D721Med (cell line): ENCODE measurements at regions not wholly inside any gene's neighbourhood (a gene's known extent, or its start where the extent isn't known, plus 50 kb on each side); places are given as distances from the start of the nearest gene placed in this dataset.

Experiments used
- DNase-seq: peaks from one replicate; pipeline ENCODE4 v3.0.0; 2011; ENCODE audit warnings: low spot score; ENCODE audit not compliant: insufficient read length
- FAIRE-seq: peaks from 2 replicates; lab custom pipeline; 2011; peaks lifted over from hg19 to GRCh38; lab: Jason Lieb, UNC
- CTCF ChIP-seq: IDR thresholded peaks from 2 replicates; pipeline ENCODE4 v1.5.1; 2012; ENCODE audit warnings: mild to moderate bottlenecking, control low read depth; ENCODE audit not compliant: insufficient read depth; ENCODE audit errors: missing control alignments

- TF ChIP-seq CTCF = no peak
- FAIRE-seq (no peak), DNase-seq (no peak)
Measured at GRCh38 chr3:194961571-194961970, 275.9 kb downstream of the FAM43A start.

- DNase-seq = no peak
- TF ChIP-seq CTCF = no peak
- FAIRE-seq = no peak
Measured at GRCh38 chr3:194962056-194962455, 276.4 kb downstream of the FAM43A start.

- FAIRE-seq = no peak
- DNase-seq = no peak
- peak; percentile 8 for TF ChIP-seq CTCF
Measured at GRCh38 chr3:194964809-194965208, 279.1 kb downstream of the FAM43A start.

GRCh38 chr3:194967151-194968117 lies 281.8 kb downstream of the FAM43A start:
- no peak for TF ChIP-seq CTCF
- no peak for DNase-seq
- no peak for FAIRE-seq

- TF ChIP-seq CTCF = no peak
- FAIRE-seq = no peak
Measured at GRCh38 chr3:194970066-194970465, 284.4 kb downstream of the FAM43A start.

GRCh38 chr3:194971009-194971408 lies 285.3 kb downstream of the FAM43A start:
- DNase-seq (no peak), FAIRE-seq (no peak)
- TF ChIP-seq CTCF = no peak

More at GRCh38 chr3:194970066-194970465, 284.4 kb downstream of the FAM43A start:
- DNase-seq = no peak

GRCh38 chr3:194971965-194972364 lies 286.3 kb downstream of the FAM43A start:
- DNase-seq = no peak
- TF ChIP-seq CTCF = no peak
- FAIRE-seq = no peak
